ENCODE measurements at regions not wholly inside any gene's neighbourhood (a gene's known extent, or its start where the extent isn't known, plus 50 kb on each side); places are given as distances from the start of the nearest gene placed in this dataset.
"Not testable (repeated sequence)": the region's sequence is repeated elsewhere in the genome, so short reads cannot be mapped to it uniquely, and the experiment has no call there.

DNA sequence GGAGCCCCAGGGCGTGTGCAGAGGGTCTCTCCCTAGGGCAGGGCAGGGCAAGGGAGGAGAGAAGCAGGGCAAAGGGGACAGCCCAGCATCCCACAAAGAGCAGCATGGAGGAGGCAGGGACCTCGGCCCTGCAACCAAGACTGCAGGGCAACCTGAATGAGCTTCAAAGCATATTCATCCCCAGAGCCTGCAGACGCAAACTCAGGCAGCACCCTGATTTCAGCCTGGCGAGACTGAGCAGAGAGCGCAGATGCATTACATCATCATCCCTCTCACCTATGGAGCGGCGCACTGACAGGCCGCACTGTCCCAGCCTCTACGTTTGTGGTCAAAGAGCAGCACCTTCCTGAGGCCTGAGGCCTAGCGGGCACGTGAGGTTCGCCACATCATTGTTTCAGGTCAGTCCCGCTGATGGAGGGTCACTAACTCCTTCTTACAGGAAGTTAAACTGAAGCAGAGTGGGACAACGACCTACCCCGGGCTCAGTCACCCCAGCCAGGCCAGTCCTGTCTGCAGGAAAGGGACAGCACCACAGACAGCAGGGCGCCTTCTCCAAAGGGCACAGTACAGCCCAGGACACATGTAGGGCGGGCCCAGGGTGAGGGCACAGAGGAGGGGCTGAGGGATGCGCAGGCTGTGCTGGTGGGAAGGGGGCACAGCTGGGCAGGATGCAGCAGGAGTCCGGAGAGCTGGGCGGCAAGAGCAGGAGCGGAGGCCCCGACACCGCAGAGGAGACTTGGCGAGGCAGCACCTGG lies 67.2 kb upstream of the RAB6C start:
- DNase-seq (ENCODE audit: low read depth): no peak

DNA sequence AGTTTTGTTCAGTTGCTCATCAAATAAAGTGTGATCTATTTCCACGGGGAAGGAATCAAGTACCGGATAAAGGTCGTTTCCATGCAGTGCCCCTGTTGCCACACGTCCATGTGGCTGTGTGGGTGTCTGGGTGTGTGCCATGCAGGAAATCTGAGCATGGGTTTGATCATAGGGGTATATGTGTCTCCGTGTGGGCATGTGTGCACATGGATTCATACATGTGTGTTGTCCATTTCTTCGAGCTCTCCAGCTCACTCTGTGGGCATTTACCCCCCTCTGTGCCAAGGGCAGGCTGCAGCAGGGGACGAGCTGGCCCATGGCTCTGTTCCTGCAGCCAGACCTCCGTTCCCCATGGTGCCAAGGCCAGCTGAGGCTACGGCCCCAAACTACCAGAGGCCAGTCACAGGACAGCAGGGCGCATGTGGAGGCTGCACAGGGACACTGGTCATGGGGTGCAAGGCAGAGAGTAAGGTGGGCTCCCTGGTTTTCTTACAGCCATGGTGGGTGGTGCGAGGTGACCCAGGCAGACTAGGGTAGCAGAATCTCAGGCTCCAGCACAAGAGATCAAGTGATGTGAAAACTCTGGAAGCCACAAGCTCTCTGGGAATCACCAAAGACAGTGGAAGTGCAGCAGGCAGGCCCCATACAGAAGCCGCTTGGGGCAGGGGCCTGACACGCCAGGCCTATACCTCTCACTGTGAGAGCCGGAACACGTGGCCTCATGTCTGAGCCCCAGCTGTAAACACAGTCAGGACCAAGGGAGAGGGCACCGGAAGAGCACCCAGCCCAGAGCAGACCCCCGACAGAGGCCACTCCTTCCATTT lies 66.4 kb upstream of the RAB6C start:
- DNase-seq (ENCODE audit: low read depth): no peak

- no peak for DNase-seq (ENCODE audit: low read depth)
These were observed 65.6 kb upstream of the RAB6C start for GRCh38 chr2:129913695-129914495.

DNA sequence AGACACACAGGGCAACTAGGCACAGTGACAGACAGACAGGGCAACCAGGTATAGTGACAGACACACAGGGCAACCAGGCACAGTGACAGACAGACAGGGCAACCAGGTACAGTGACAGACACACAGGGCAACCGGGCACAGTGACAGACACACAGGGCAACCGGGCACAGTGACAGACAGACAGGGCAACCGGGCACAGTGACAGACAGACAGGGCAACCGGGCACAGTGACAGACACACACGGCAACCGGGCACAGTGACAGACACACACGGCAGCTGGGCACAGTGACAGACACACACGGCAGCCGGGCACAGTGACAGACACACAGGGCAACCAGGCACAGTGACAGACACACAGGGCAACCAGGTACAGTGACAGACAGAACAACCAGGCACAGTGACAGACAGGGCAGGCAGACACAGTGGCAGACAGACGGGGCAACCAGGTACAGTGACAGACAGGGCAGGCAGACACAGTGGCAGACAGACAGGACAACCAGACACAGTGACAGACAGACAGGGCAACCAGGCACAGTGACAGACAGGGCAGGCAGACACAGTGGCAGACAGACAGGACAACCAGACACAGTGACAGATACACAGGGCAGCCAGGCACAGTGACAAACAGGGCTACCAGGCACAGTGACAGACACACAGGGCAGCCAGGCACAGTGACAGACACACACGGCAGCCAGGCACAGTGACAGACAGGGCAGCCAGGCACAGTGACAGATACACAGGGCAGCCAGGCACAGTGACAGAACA lies 64.7 kb upstream of the RAB6C start:
- DNase-seq (ENCODE audit: low read depth): no peak

- no peak for DNase-seq (ENCODE audit: low read depth)
These were observed 64.1 kb upstream of the RAB6C start for GRCh38 chr2:129915303-129915840.

- DNase-seq (ENCODE audit: low read depth): no peak
These were observed 60.9 kb upstream of the RAB6C start for GRCh38 chr2:129918604-129919003.

DNA sequence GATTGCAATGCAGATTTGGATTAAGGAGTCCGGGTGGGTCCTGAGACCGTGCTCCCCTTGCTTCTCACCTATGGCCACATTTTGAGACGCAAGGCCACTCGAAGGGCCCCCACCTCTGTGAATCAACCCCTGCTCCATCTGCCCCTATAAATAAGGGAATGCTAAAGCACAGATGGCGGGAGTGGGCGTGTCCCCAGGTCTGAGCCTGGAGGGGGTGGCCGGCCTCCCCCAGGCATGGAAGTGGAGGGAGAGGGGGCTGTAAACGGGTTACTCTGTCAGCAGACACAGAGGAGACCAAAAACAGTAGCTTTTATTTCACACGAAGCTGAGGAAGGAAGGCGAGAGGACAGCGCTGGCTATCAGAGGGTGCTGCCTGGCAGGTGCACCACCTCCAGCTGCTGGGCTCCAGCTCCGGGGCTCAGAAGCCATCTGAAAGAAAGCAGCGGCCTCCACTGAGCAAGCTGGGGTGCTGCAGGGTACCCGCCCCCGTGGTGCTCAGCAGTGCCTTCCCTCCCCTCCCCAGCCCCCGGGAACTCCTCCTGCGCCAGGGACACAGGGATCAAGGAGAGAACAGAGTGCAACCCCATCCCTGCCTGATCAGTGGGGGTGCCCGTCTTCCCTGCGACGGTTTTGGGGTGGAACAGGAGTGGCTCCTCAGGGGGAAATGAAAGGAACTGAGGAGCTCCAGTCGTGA lies 56.7 kb upstream of the RAB6C start:
- DNase-seq (ENCODE audit: low read depth): no peak

DNA sequence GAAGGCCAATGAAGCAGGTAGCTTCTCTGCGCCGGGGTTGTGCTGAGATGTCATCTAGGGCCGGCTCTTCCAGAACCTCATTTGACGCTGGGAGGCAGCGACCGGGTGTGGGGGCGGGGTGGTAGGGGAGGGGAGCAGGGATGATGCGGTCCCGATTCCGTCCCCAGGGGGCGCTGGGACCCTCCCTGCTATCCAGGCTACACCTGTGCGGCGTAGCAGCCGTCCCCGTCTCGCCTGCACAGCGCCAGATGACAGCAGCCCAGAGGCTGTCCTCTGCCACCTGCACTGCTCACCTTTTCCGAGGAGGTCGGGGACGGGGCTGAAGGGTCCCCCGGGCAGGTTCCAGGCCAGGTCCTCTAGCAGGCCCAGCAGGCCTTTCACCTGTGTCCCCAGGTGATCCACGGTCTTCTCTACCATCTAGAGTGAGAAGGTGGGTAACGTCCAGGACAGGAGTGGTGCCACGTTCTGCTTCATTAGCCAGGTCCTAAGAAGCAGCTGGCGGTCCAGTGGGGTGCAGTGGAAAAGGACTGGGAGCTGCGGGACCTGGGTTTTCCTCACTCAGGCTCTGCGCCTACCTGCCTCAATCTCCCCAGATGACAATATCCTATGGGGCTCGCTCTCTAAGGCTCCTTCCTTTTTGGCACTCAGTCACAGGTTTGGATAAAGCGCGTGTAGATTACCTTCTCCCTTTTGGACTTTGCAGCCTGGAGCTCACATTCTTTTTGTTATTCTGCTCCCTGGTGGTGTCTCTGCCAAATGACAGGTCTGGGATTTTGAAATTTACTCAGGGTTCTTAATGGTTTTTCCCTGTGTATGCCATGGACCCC lies 56.0 kb upstream of the RAB6C start:
- DNase-seq (ENCODE audit: low read depth): no peak

DNA sequence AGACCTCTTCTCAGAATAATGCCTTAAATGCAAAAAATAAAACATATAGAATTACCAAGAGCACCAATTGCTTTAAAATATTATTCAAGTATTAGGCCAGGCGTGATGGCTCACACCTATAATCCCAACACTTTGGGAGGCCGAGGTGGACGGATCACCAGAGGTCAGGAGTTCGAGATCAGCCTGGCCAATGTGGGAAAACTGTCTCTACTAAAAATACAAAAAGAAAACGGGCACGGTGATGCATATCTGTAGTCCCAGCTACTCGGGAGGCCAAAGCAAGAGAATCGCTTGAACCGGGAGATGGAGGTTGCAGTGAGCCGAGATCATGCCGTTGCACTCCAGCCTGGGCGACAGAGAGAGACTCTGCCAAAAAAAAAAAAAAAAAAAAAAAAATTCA lies 55.4 kb upstream of the RAB6C start:
- DNase-seq (ENCODE audit: low read depth): not testable (repeated sequence)

DNA sequence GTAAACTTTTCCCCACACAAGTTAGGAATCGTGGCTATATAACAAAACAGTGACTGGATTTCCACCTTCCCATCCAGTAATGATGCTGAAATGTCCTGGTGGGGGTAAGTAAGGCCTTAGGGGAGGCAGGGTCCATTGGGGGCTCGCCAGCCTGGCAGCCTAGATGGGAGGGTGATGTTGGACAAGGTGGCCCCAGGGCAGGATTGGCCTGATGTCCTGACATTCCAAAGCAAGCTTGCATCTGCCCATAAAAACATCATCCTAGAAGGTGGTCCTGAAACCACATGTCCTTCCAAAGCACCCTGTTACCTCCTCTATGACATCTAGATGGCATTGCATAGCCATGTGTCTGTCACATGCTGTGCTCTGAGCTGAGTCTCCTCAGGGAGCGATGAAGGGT lies 54.1 kb upstream of the RAB6C start:
- no peak for DNase-seq (ENCODE audit: low read depth)

DNA sequence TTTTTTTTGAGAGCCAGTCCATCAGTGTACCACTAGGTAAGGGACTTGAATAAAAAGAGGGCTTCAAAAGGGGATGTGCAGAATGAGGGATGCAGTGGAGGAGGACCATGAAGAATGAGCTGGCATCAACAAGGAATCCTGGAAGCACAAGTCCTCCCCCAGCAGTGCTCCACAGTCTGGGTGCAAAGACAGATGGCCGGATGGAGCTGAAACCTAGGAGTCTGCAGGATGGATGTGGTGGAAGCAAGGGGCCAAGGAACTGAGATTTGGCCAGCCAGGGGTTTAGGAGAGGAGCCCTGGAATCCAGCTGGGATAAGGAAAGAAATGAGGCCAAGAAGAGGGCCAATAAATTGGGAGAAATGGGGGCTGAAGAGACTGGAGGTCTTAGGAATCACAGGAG lies 51.8 kb upstream of the RAB6C start:
- DNase-seq (ENCODE audit: low read depth): no peak

- peak; percentile 87 for DNase-seq (ENCODE audit: low read depth)
These were observed 49.9 kb upstream of the RAB6C start for GRCh38 chr2:129929321-129930290.
